ENCODE measurements at regions not wholly inside any gene's neighbourhood (a gene's known extent, or its start where the extent isn't known, plus 50 kb on each side); places are given as distances from the start of the nearest gene placed in this dataset.

GRCh38 chr3:189027626-189028155, 144.1 kb upstream of the TPRG1 start:
- TF ChIP-seq CTCF (IDR thresholded peaks at IDR 0.05; ENCODE audit: insufficient read depth in 1 of 2, low read depth in 1 of 2, low read length in 1 of 2, severe bottlenecking in 1 of 2, unreplicated experiment in 1 of 2), result no peak
- no TSS peak for BruUV-seq (replicated peaks)
- ChIA-PET CTCF (no interaction called here), POLR2A (no interaction called here)
- no peak overlapping the region for H3K4me3 ChIP-seq (ENCODE audit: low read depth, low read length)
- no peaks in the 10 kb centered on the region for H3K9me3 Mint-ChIP-seq (ENCODE audit: unreplicated experiment)
- 0 out of 2 replicates have a peak, but pooled peaks cover 3% of the 10 kb centered on the region for H3K4me1 ChIP-seq
- H3K4me3 Mint-ChIP-seq (ENCODE audit: unreplicated experiment), result no peak overlapping the region
- H3K36me3 Mint-ChIP-seq (ENCODE audit: insufficient read depth, unreplicated experiment), result peaks cover 10% of the 10 kb centered on the region
- H3K4me1 Mint-ChIP-seq (ENCODE audit: low read depth, unreplicated experiment), result no peaks in the 10 kb centered on the region
- H3K27me3 Mint-ChIP-seq (ENCODE audit: insufficient read depth, unreplicated experiment), result no peaks in the 10 kb centered on the region
- H3K9me3 ChIP-seq, result peaks cover 3% of the 10 kb centered on the region
- intact Hi-C loops (cut with micrococcal nuclease; ENCODE audit: unreplicated experiment), result no loop called here
- H3K36me3 ChIP-seq (ENCODE audit: control insufficient read depth, insufficient read depth, low read length), result no peaks in the 10 kb centered on the region
- H3K27ac Mint-ChIP-seq (ENCODE audit: unreplicated experiment), result no peak overlapping the region
- no peaks in the 10 kb centered on the region for H3K27me3 ChIP-seq (replicated peaks; ENCODE audit: control insufficient read depth, insufficient read depth, low read length)
- no peak for DNase-seq

- Histone ChIP-seq H3K9me3 (0 out of 2 replicates have a peak, but pooled peaks cover 5% of the 10 kb centered on the region), H3K27me3 (replicated peaks; ENCODE audit: control insufficient read depth, insufficient read depth, low read length) (no peaks in the 10 kb centered on the region), H3K4me3 (ENCODE audit: low read depth, low read length) (no peak overlapping the region), H3K36me3 (ENCODE audit: control insufficient read depth, insufficient read depth, low read length) (no peaks in the 10 kb centered on the region), H3K4me1 (no peaks in the 10 kb centered on the region)
- Mint-ChIP-seq H3K36me3 (ENCODE audit: insufficient read depth, unreplicated experiment) (no peaks in the 10 kb centered on the region), H3K27me3 (ENCODE audit: insufficient read depth, unreplicated experiment) (no peaks in the 10 kb centered on the region), H3K4me3 (ENCODE audit: unreplicated experiment) (no peak overlapping the region), H3K4me1 (ENCODE audit: low read depth, unreplicated experiment) (no peaks in the 10 kb centered on the region), H3K27ac (ENCODE audit: unreplicated experiment) (no peak overlapping the region), H3K9me3 (ENCODE audit: unreplicated experiment) (peaks cover 9% of the 10 kb centered on the region)
- ChIA-PET CTCF (no interaction called here), POLR2A (no interaction called here)
- intact Hi-C loops (cut with micrococcal nuclease; ENCODE audit: unreplicated experiment), result no loop called here
- DNase-seq, result no peak
- no peak for TF ChIP-seq CTCF (IDR thresholded peaks at IDR 0.05; ENCODE audit: insufficient read depth in 1 of 2, low read depth in 1 of 2, low read length in 1 of 2, severe bottlenecking in 1 of 2, unreplicated experiment in 1 of 2)
- BruUV-seq (replicated peaks), result no TSS peak
Measured at GRCh38 chr3:189038773-189039745, 132.7 kb upstream of the TPRG1 start.

- Histone ChIP-seq H3K36me3 (ENCODE audit: control insufficient read depth, insufficient read depth, low read length) (no peaks in the 10 kb centered on the region), H3K4me3 (ENCODE audit: low read depth, low read length) (no peak overlapping the region), H3K27me3 (replicated peaks; ENCODE audit: control insufficient read depth, insufficient read depth, low read length) (no peaks in the 10 kb centered on the region), H3K4me1 (no peaks in the 10 kb centered on the region), H3K9me3 (0 out of 2 replicates have a peak, but pooled peaks cover 5% of the 10 kb centered on the region)
- TF ChIP-seq CTCF (IDR thresholded peaks at IDR 0.05; ENCODE audit: insufficient read depth in 1 of 2, low read depth in 1 of 2, low read length in 1 of 2, severe bottlenecking in 1 of 2, unreplicated experiment in 1 of 2), result no peak
- ChIA-PET CTCF (interaction anchor here (1.0 kb wide), 2 partner anchors 93 to 192 kb away, joined by 3 read pairs; no protein-coding TSS in a partner anchor), POLR2A (no interaction called here)
- Mint-ChIP-seq H3K9me3 (ENCODE audit: unreplicated experiment) (peaks cover 9% of the 10 kb centered on the region), H3K27ac (ENCODE audit: unreplicated experiment) (no peak overlapping the region), H3K27me3 (ENCODE audit: insufficient read depth, unreplicated experiment) (no peaks in the 10 kb centered on the region), H3K4me1 (ENCODE audit: low read depth, unreplicated experiment) (no peaks in the 10 kb centered on the region), H3K36me3 (ENCODE audit: insufficient read depth, unreplicated experiment) (no peaks in the 10 kb centered on the region), H3K4me3 (ENCODE audit: unreplicated experiment) (no peak overlapping the region)
- DNase-seq, result no peak
- BruUV-seq (replicated peaks), result no TSS peak
- intact Hi-C loops (cut with micrococcal nuclease; ENCODE audit: unreplicated experiment), result loop anchor here (5.0 kb wide), 1 partner anchor 1303 kb away; no protein-coding TSS in a partner anchor
Measured at GRCh38 chr3:189040656-189041335, 131.0 kb upstream of the TPRG1 start.
